ENCODE measurements at regions not wholly inside any gene's neighbourhood (a gene's known extent, or its start where the extent isn't known, plus 50 kb on each side); places are given as distances from the start of the nearest gene placed in this dataset.
A peak's percentile ranks its signal among the peaks of the same experiment; 100 is the strongest.

DNA sequence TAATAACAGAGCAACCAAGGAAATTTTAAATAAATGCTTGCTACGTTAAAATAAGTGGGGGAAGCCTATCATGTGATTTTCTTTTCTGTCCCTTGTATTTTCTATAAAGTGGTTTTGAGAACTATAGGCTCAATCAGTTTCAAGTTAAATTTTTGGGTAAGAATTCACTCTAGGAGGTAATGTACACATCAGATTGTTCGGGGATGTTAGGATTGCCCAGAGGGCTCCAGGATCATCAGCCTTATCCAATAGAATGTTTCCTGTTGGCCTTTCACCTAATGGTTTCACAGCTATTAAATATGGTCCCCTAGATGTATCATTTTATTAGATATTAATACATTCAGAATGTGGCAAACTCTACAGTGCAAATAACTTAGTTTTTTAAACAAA lies 438.4 kb upstream of the NPVF start:
- intact Hi-C loops (cut with DNase I) = no loop called here
- Histone ChIP-seq H3K9me3 (replicated peaks in 1 of 3) (no peaks in the 10 kb centered on the region), H3K4me3 (no peak overlapping the region), H3K27ac (no peak overlapping the region), H3K4me1 (replicated peaks in 1 of 2) (peaks cover 0 to 6% of the 10 kb centered on the region in 2 donors), H3K27me3 (no peaks in the 10 kb centered on the region), H3K36me3 (replicated peaks in 1 of 2) (no peaks in the 10 kb centered on the region)
- DNase-seq = no peak
- TF ChIP-seq, protein P1, sequence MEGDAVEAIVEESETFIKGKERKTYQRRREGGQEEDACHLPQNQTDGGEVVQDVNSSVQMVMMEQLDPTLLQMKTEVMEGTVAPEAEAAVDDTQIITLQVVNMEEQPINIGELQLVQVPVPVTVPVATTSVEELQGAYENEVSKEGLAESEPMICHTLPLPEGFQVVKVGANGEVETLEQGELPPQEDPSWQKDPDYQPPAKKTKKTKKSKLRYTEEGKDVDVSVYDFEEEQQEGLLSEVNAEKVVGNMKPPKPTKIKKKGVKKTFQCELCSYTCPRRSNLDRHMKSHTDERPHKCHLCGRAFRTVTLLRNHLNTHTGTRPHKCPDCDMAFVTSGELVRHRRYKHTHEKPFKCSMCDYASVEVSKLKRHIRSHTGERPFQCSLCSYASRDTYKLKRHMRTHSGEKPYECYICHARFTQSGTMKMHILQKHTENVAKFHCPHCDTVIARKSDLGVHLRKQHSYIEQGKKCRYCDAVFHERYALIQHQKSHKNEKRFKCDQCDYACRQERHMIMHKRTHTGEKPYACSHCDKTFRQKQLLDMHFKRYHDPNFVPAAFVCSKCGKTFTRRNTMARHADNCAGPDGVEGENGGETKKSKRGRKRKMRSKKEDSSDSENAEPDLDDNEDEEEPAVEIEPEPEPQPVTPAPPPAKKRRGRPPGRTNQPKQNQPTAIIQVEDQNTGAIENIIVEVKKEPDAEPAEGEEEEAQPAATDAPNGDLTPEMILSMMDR (IDR thresholded peaks at IDR 0.05) = no peak
- TF ChIP-seq POLR2A (IDR thresholded peaks at IDR 0.05) = no peak
- 71 to 88% (median 85%) methylated on average over 2 of the region's 2 CpGs for WGBS, 4 donors

GRCh38 chr7:25669281-25669781 lies 441.0 kb upstream of the NPVF start:
- H3K4me3 ChIP-seq = no peak overlapping the region
- H3K27me3 ChIP-seq = no peaks in the 10 kb centered on the region
- WGBS, 4 donors = 64 to 81% (median 77%) methylated on average over 4 of the region's 4 CpGs
- peaks cover 0 to 15% of the 10 kb centered on the region in 2 donors for H3K4me1 ChIP-seq (replicated peaks in 1 of 2)
- TF ChIP-seq POLR2A (IDR thresholded peaks at IDR 0.05) = no peak
- TF ChIP-seq, protein P1 (IDR thresholded peaks at IDR 0.05) = no peak
- H3K27ac ChIP-seq = peak overlapping the region in 3 of 5 donors; percentile 14 to 84 (median 60)
- DNase-seq = peak in 1 of 7 donors; percentile 73
- H3K36me3 ChIP-seq (replicated peaks in 1 of 2) = no peaks in the 10 kb centered on the region
- intact Hi-C loops (cut with DNase I) = no loop called here
- no peaks in the 10 kb centered on the region for H3K9me3 ChIP-seq (replicated peaks in 1 of 3)

GRCh38 chr7:25669961-25670841 lies 441.9 kb upstream of the NPVF start:
- Histone ChIP-seq H3K9me3 (replicated peaks in 1 of 3) (no peaks in the 10 kb centered on the region), H3K4me1 (replicated peaks in 1 of 2) (peaks cover 0 to 15% of the 10 kb centered on the region in 2 donors), H3K27ac (peak overlapping the region in 3 of 5 donors; percentile 56 to 84 (median 60)), H3K36me3 (replicated peaks in 1 of 2) (no peaks in the 10 kb centered on the region), H3K27me3 (no peaks in the 10 kb centered on the region), H3K4me3 (no peak overlapping the region)
- TF ChIP-seq, protein P1 (IDR thresholded peaks at IDR 0.05) = no peak
- no peak for TF ChIP-seq POLR2A (IDR thresholded peaks at IDR 0.05)
- 30 to 38% (median 34%) methylated on average over 13 of the region's 13 CpGs for WGBS, 4 donors
- intact Hi-C loops (cut with DNase I) = no loop called here
- peak in 6 of 7 donors; percentile 32 to 84 (median 53) for DNase-seq

DNA sequence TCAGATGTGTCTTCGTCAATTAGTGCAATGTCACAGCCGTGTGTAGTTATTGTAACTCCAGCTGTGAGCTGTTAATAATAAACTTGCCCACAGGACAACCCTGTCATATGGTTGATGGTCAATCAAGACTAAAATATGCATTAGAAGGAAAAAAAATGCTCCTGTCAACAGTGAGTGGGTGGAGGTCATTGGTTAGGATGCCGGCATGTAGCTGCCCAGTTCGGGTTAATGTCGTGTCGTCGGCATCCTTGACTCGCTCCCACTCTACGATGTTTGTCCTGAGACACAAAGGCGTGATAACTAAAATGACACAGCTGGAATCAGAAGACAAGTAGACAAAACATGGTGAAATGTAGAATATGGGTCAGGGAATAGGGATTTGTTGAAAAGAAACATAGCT lies 442.8 kb upstream of the NPVF start:
- Histone ChIP-seq H3K27me3 (no peaks in the 10 kb centered on the region), H3K4me1 (replicated peaks in 1 of 2) (peaks cover 0 to 15% of the 10 kb centered on the region in 2 donors), H3K36me3 (replicated peaks in 1 of 2) (no peaks in the 10 kb centered on the region), H3K4me3 (no peak overlapping the region), H3K9me3 (replicated peaks in 1 of 3) (no peaks in the 10 kb centered on the region), H3K27ac (peak overlapping the region in 3 of 5 donors; percentile 56 to 84 (median 60))
- WGBS, 4 donors = 53 to 67% (median 54%) methylated on average over 10 of the region's 10 CpGs
- peak in 2 of 7 donors; percentile 29 to 63 for DNase-seq
- TF ChIP-seq, protein P1 (IDR thresholded peaks at IDR 0.05) = no peak
- no peak for TF ChIP-seq POLR2A (IDR thresholded peaks at IDR 0.05)
- intact Hi-C loops (cut with DNase I) = no loop called here

Measured in adrenal gland (tissue), 9 donors.